Activated CD4-positive, alpha-beta T cell treated with anti-CD3 and anti-CD28 coated beads for 1 hour (primary cell): ENCODE measurements at regions not wholly inside any gene's neighbourhood (a gene's known extent, or its start where the extent isn't known, plus 50 kb on each side); places are given as distances from the start of the nearest gene placed in this dataset.

Experiments
- DNase-seq: peaks from one replicate; pipeline ENCODE4 v3.0.0-alpha.2; 2020

DNA sequence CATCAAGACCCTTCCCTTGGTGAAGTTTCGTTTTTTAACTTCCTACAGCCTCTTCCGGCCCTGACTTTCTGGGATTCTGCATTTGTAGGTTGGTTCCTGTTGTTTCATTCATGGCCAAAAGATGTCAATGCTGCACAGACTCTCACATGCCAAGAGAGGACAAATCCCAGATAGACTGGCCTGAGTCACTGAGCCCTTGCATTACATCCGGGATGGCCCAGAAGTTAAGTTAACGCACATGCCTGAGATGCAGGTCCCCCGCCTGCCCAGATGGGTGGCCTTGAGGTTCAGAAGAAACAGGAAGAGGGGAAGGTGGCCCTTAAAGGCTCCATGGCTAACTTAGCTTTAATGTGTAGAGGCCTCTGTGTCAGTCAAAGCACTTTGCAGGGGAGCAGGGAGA lies 51.6 kb upstream of the SRGAP3 start:
- no peak for DNase-seq

DNA sequence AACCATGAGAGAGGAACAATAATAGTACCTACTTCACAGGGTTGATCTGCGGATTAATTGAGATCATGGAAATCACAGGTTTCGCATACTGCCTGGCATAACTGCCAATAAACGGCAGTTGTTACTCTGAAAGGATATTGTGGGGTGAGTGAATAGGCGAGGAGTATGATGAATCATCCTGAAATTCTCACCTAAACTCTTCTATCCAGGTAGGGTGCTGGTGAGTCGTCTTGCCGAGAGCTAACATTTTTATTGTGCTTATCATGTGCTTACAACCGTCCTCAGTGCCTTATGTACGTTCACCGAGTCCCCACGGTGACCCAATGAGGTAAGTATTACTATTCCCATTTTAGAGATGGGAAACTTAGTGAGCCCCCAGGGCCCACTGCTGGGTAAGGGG lies 52.4 kb upstream of the SRGAP3 start:
- no peak for DNase-seq

DNA sequence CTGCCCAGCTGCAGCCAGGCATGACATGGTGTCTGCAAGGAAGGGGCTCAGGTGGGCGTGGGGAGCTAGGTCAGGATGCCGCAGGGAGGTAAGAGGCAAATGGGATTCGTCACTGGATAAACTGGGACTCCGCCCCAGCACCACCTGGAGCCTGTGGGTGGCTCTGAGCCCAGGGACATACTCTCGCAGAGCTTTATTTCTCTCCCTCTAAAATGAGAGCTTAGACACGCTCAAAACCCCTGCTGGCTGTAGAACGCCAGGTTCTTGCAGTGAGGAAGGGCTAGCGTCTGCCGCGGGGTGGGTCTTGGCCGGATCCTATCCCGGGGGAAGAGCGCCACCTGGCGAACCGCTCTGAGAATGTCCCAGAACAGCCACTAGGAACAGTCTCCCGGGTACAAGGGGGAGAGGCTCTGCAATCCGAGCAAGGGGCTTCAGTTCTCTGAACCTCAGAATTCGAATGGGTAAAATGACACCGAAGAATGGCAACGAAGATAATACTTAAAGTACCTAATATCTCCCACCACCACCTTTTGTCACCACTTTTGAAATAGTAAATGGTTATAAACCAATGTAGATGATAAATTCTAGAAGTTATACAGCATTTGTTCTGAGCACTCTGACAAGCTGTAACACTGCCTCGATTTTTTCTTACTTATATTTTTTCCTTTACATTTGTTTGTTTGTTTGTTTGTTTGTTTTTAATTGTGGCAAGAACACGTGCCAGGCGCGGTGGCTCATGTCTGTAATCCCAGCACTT lies 53.2 kb upstream of the SRGAP3 start:
- peak; percentile 69 for DNase-seq

DNA sequence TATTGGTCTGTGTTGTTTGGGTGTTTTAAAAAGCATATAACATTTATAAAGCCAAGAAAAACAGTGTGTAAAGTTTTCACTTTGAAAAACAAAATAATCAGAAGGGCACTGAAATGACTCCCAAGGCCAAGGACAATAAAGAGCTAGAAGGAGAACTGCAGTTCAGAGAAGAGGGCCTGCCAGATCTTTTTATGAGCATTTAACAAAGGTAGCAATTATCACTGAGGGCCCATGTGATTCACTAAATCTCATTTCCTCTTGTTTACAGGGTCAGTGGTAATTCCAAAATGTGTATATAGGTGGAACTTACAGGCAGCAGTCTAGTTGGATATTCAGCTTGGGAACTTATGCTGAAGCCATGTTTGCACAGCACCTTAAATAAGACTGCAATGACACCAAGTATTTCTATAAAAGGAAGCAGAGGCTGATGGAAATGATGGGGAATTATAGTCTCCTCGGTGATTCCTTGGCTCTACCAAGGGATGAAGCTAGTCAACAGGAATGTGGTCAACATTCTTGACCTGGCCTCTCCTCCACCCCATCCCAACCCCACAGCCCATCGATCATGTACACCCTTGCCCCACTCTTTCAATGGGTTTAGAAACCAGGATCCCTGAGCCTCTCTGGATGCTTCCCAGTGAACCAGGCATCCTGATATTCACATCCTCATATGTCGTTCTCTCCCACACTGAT lies 54.4 kb upstream of the THUMPD3 start:
- no peak for DNase-seq

DNA sequence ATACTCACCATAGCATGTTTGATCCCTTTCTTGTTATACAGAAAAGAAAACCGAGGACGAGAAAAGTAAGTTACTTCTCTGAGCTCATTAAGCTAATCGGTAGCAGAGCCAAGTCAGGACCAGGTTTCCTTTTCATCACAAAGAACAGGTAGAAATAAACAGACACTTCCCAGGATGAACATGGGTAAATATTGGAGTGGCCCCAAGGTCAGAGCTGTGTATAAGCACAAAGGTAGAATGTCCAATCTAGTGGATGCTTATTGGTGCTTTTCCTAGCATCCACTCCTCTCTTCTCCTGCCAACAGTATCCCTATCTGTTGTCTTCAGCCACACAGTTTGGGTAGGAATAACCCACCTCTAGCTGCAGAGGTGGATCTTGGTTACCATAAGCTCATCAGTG lies 52.8 kb upstream of the THUMPD3 start:
- DNase-seq = no peak

DNA sequence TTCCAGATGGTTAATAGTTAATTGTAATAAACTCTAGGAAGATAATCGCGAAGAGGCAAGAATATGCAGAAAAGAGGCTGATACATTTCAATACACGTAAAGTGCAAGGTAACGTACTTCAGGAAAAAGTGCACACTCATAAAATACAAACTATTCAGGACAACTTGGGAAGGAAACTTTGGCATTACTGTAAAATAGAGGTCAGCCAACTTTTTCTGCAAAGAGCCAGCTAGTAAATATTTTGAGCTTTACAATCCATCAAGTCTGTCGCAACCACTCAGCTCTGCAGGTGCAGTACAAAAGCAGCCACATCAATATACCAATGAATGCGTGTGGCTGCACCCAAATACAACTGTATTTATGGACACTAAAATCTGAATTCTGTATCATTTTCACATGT lies 51.6 kb upstream of the THUMPD3 start:
- no peak for DNase-seq
